ENCODE measurements at regions not wholly inside any gene's neighbourhood (a gene's known extent, or its start where the extent isn't known, plus 50 kb on each side); places are given as distances from the start of the nearest gene placed in this dataset.

DNA sequence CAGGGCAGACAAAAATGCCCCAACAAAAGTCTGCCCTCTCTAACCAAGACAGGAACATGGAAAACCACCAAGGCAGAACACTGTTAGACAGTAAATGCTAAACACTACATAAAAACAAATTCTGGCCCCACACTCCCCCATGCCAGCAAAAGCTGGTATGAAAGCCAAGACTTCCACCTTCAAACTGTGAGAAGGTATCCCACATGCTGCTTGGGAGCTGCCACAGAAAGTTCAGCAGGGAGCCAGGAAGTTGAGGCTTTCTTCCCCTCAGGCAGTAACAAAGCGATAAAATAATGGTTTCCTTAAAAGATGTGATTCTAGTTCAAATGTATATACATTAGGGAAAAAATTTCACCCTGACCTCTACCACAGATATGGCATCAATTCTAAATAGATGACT, 770.4 kb upstream of the NDST4 start:
- TF ChIP-seq, protein P1, sequence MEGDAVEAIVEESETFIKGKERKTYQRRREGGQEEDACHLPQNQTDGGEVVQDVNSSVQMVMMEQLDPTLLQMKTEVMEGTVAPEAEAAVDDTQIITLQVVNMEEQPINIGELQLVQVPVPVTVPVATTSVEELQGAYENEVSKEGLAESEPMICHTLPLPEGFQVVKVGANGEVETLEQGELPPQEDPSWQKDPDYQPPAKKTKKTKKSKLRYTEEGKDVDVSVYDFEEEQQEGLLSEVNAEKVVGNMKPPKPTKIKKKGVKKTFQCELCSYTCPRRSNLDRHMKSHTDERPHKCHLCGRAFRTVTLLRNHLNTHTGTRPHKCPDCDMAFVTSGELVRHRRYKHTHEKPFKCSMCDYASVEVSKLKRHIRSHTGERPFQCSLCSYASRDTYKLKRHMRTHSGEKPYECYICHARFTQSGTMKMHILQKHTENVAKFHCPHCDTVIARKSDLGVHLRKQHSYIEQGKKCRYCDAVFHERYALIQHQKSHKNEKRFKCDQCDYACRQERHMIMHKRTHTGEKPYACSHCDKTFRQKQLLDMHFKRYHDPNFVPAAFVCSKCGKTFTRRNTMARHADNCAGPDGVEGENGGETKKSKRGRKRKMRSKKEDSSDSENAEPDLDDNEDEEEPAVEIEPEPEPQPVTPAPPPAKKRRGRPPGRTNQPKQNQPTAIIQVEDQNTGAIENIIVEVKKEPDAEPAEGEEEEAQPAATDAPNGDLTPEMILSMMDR (IDR thresholded peaks at IDR 0.05 in 8 of 11, conservative IDR thresholded peaks at IDR 0.05 in 3 of 11): no peak
- TF ChIP-seq POLR2A (IDR thresholded peaks at IDR 0.05): no peak
